Skeletal muscle tissue (tissue), 3 donors: ENCODE measurements at regions not wholly inside any gene's neighbourhood (a gene's known extent, or its start where the extent isn't known, plus 50 kb on each side); places are given as distances from the start of the nearest gene placed in this dataset.

Source experiments
- H3K27ac ChIP-seq: one replicate; pipeline ENCODE4 v1.7.0; 2013; ENCODE audit warnings: mild to moderate bottlenecking, low read depth, low read length, inconsistent platforms
- H3K27me3 ChIP-seq, 3 donors: one replicate each; pipeline ENCODE4 v1.7.0; 2013; ENCODE audit warnings: low read length in 3 of 3; ENCODE audit not compliant: control insufficient read depth in 3 of 3, insufficient read depth in 3 of 3
- H3K36me3 ChIP-seq, 3 donors: one replicate each; pipeline ENCODE4 v1.7.0; 2013; ENCODE audit warnings: low read length in 3 of 3; ENCODE audit not compliant: control insufficient read depth in 3 of 3, insufficient read depth in 3 of 3
- H3K4me1 ChIP-seq, 3 donors: one replicate each; pipeline ENCODE4 v1.7.0; 2013; ENCODE audit warnings: low read length in 3 of 3, mild to moderate bottlenecking in 3 of 3; ENCODE audit not compliant: control insufficient read depth in 3 of 3, insufficient read depth in 3 of 3
- H3K4me3 ChIP-seq, 3 donors: one replicate each; pipeline ENCODE4 v1.7.0; 2013; ENCODE audit warnings: low read length in 3 of 3
- H3K9ac ChIP-seq, 3 donors: one replicate each; pipeline ENCODE4 v1.7.0; 2013; ENCODE audit warnings: low read length in 3 of 3, mild to moderate bottlenecking in 3 of 3, moderate library complexity in 2 of 3, low read depth in 1 of 3
- H3K9me3 ChIP-seq, 3 donors: one replicate each; pipeline ENCODE4 v1.7.0; 2013; ENCODE audit warnings: low read length in 3 of 3; ENCODE audit not compliant: control insufficient read depth in 3 of 3
- donor health status: Osteomylitis.

DNA sequence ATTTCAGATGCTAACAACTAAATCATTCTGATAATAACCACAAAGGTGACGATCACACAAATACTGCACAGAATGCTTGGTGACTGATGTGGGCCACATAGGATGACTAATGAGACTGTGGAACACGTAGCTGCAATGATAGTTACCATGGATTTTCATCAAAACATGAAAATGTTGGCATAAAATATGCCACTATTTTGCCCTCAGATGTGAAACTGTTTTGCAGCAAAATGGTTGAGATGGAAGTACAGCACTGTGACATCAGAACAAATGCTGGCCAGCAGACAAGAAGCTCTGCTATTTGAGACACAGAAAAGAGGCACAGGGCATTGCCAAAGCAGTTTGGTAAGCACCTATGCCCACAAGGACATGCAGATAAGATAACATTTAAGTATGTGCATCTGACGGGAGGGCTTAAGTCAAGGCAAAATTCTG is 83.8 kb downstream of the NIBAN1 start:
- H3K27me3 ChIP-seq: no peaks in the 10 kb centered on the region
- peak overlapping the region; percentile 71 for H3K27ac ChIP-seq
- H3K4me3 ChIP-seq: peak overlapping the region; percentile 14 to 49 (median 18)
- peaks cover 25 to 51% (median 35%) of the 10 kb centered on the region in 3 donors for H3K4me1 ChIP-seq
- H3K9ac ChIP-seq: peak overlapping the region in 2 of 3 donors; percentile 29 to 36
- no peaks in the 10 kb centered on the region for H3K36me3 ChIP-seq
- no peaks in the 10 kb centered on the region for H3K9me3 ChIP-seq

DNA sequence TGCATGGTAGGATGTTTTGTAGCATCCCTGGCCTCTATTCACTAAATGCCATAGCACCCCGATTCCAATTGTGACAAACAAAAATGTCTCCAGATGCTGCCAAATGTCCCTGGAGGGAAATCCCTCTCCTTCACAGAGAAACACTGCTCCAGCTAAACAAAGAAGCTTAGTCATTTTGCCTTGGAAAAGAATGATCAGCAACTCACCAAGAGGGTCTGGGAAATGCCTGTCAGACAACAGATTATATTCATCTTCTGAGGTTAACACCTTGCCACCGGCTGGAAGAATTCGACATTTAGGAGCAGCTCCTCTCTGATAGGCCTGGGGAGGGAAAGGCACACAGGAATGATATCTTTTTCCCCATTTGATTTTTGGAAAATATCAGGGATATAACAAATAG is 84.4 kb downstream of the NIBAN1 start:
- Histone ChIP-seq H3K4me1 (peaks cover 25 to 51% (median 35%) of the 10 kb centered on the region in 3 donors), H3K9me3 (no peaks in the 10 kb centered on the region), H3K27ac (peak overlapping the region; percentile 71), H3K9ac (peak overlapping the region in 1 of 3 donors; percentile 28), H3K4me3 (no peak overlapping the region), H3K27me3 (no peaks in the 10 kb centered on the region), H3K36me3 (no peaks in the 10 kb centered on the region)

DNA sequence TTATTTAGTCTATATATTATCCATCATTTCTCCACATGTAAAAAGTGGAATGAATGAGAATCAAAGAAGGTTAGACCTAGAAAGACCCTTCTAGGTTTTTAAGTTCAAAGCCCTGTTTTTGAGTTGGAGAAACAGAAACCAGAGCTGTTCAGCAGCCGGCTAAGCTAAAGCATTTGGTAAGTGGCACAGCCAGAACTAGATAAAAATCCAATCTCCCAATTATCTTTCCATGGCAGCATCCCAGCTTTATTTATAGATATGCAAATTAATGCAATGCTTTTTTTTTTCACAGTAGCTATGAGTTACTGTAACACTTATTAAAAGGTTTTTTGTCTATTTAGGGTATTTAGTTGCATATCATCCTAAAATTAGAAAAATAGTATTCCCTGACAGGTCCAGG is 85.1 kb downstream of the NIBAN1 start:
- Histone ChIP-seq H3K4me3 (no peak overlapping the region), H3K4me1 (peaks cover 25 to 46% (median 35%) of the 10 kb centered on the region in 3 donors), H3K9me3 (no peaks in the 10 kb centered on the region), H3K27ac (peak overlapping the region; percentile 71), H3K36me3 (peaks cover 0 to 2% (median 0%) of the 10 kb centered on the region in 3 donors), H3K27me3 (no peaks in the 10 kb centered on the region), H3K9ac (no peak overlapping the region)

DNA sequence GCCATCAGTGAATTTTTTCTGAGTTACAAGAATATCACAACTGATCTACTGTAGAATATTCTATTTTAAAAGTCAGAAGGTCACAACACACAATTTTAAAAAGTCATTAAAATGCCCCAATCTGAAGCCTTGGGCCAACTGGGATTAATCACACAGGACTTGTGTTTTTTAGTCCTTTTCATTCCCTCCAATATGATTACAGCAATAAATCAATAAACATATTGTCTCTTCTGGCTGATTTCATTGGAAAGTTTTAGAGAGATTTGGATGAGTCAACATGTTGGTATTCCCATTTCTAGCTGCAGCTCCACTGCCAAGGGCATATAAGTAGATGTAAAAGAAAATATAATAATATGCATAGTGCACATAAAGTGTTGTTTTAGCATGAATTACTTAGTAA is 85.8 kb downstream of the NIBAN1 start:
- H3K27me3 ChIP-seq: no peaks in the 10 kb centered on the region
- peaks cover 23 to 42% (median 35%) of the 10 kb centered on the region in 3 donors for H3K4me1 ChIP-seq
- no peaks in the 10 kb centered on the region for H3K9me3 ChIP-seq
- H3K4me3 ChIP-seq: no peak overlapping the region
- H3K27ac ChIP-seq: no peak overlapping the region
- H3K9ac ChIP-seq: no peak overlapping the region
- H3K36me3 ChIP-seq: peaks cover 0 to 4% (median 0%) of the 10 kb centered on the region in 3 donors

DNA sequence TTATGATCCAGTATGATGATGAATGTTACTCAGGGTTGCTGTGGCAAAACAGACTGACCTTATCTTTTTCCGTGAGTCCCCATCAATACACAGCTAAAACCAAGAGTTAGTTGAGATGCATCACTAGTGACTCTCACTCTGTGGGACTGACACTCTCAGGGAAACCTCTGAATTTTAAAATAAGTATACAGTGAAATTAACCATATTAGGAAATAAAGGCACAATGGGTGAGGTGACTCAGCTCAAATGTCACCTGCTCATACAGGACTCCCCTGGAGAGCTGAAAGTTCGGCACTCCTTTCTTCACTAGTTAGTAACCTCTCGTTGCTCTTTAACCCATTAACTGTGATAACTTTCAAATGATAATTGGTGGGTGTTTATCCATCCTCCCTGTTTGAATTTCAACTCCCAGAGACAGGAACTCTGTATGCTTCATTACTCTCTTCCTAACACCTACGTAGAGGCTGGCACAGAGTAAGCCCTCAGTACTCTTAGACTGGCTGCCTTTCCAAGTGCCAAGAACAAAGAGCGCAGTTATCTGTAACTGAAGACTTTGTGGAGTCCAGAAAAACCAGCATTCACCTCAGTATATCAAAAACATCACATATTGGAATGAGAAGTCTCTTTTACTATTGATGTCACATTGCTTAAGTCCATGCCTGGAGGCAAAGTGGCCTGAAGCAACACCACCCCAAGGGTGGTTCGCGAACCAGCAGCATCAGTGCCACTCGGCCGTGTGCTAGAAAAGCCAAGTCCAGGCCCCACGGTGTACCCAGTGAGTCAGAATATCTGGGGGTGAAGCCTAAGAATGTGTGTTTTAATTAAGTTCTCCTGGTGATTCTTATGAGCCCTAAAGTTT is 91.1 kb downstream of the NIBAN1 start:
- no peaks in the 10 kb centered on the region for H3K9me3 ChIP-seq
- peaks cover 0 to 6% (median 0%) of the 10 kb centered on the region in 3 donors for H3K36me3 ChIP-seq
- peak overlapping the region; percentile 6 for H3K27ac ChIP-seq
- H3K9ac ChIP-seq: no peak overlapping the region
- no peak overlapping the region for H3K4me3 ChIP-seq
- H3K27me3 ChIP-seq: no peaks in the 10 kb centered on the region
- peaks cover 2 to 52% (median 22%) of the 10 kb centered on the region in 3 donors for H3K4me1 ChIP-seq

DNA sequence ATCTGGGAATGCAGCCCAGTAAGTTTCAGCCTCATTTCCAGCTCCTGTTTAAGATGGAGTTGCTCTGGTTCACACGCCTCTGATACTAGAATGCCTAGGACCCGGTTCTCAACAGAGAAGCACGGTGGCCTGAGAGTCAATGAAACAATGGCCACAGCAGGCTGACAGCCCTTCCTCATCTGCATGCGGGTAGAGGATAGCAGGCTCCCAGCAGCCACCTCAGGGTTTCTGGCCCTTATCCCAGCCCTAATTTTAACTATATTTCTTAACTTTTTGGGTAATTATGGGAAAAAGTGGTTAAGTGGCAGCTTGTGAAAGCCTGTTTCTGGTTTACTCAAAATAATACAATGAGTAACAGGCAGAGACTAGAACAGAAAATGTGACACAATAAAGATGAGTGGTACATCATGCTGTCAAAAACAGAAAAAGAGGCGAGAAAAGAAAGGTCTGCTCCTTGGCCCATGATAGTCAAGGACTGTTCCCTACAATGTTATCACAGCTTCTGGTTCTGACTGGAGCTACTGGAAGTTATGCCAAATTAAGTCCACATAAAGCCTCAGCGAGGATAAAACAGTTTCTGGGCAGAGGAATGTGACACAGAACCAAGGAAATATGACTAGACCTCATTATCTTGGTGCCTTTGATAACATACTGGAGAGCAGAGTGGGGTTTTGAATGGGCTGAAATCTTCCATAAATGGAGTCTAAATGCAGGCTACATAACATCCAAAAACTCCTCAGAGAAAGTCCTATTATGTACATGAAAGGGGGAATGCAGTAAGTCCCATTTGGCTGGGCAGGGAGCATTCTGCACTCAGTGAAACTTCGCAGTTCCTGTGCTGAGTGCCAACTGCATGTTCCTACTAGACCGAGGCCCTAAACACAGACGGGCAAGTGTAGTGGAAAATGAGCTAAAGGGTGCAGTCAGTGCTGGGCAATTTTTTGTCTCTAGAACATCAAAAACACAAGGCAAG is 92.1 kb downstream of the NIBAN1 start:
- Histone ChIP-seq H3K36me3 (peaks cover 0 to 6% (median 0%) of the 10 kb centered on the region in 3 donors), H3K27ac (peak overlapping the region; percentile 6), H3K9me3 (no peaks in the 10 kb centered on the region), H3K27me3 (no peaks in the 10 kb centered on the region), H3K9ac (no peak overlapping the region), H3K4me3 (no peak overlapping the region), H3K4me1 (peaks cover 2 to 46% (median 27%) of the 10 kb centered on the region in 3 donors)

DNA sequence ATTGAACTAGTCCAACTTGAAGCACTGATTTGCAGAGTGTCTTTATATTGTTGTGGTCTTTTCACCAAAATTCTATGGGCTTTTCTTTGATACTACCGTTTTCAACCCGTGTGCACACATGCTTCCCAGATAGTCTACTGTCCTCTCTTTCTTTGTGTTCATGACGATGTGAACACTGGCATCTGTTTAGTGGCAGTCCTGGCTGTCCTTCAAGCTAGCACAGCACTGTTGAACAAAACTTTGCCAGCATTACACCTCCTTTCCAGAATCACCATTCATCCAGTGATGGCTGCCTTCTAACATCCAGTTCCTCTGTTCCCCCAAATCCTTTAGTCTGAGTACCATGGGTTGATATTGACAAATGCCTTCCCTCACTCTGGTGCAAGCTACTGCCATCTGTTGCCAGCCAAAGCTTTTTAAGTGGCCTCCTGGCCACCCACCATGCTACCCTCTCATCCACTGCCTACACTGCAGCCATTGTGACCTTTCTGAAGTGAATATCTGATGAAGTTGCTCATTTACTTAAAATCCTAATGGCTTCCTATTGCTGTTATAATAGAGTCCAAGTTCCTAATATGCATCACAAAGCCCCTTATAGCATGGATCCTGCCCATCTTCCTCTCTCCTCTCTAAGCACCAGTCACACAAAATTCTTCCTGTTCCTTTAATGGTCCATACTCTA is 94.3 kb downstream of the NIBAN1 start:
- Histone ChIP-seq H3K9me3 (no peaks in the 10 kb centered on the region), H3K4me1 (peaks cover 2 to 40% (median 27%) of the 10 kb centered on the region in 3 donors), H3K9ac (no peak overlapping the region), H3K36me3 (peaks cover 0 to 6% (median 0%) of the 10 kb centered on the region in 3 donors), H3K27ac (no peak overlapping the region), H3K27me3 (no peaks in the 10 kb centered on the region), H3K4me3 (no peak overlapping the region)

DNA sequence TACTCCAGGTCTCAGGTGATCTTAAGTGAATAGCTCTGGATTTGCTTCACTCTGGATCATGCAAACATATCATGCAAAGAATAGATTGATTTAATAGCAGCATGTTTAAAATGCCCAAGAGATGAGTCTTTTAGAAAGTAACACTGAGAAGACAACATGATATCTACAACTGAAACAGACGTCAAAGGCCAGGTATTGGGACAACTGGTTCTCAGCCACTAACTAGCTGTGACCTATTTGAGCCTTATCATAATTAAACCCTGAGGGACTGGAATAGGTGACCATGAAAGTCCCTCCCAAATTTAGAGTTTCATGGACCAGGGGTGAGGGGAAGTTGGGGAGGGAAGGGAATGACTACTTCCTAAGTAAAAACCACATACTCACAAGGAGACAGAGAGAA is 95.7 kb downstream of the NIBAN1 start:
- Histone ChIP-seq H3K27me3 (no peaks in the 10 kb centered on the region), H3K36me3 (peaks cover 0 to 2% (median 0%) of the 10 kb centered on the region in 3 donors), H3K9me3 (no peaks in the 10 kb centered on the region), H3K27ac (no peak overlapping the region), H3K9ac (no peak overlapping the region), H3K4me1 (peaks cover 2 to 40% (median 27%) of the 10 kb centered on the region in 3 donors), H3K4me3 (no peak overlapping the region)

DNA sequence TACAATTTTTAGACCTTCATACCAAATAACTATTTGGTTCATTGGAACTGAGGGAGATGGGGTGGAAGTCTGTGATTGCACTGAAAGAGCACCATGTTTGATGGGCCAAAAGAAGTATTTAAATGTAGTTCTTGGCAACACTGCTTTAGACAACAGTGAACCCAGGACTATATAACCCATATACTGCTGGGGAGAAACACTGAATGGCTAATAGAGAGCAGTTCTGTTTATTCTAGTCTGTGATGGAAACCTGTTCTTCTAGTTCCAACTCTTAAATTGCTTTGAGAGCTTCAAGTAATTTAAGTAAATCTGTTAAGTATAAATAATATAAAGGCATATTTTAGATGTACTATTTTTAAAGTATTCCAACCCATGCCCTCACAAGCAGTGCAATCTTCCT is 96.3 kb downstream of the NIBAN1 start:
- Histone ChIP-seq H3K36me3 (no peaks in the 10 kb centered on the region), H3K4me3 (no peak overlapping the region), H3K9ac (no peak overlapping the region), H3K9me3 (no peaks in the 10 kb centered on the region), H3K27me3 (no peaks in the 10 kb centered on the region), H3K4me1 (peaks cover 2 to 37% (median 24%) of the 10 kb centered on the region in 3 donors), H3K27ac (no peak overlapping the region)
